ENCODE measurements at regions not wholly inside any gene's neighbourhood (a gene's known extent, or its start where the extent isn't known, plus 50 kb on each side); places are given as distances from the start of the nearest gene placed in this dataset.
"Not testable (repeated sequence)": the region's sequence is repeated elsewhere in the genome, so short reads cannot be mapped to it uniquely, and the experiment has no call there.

DNA sequence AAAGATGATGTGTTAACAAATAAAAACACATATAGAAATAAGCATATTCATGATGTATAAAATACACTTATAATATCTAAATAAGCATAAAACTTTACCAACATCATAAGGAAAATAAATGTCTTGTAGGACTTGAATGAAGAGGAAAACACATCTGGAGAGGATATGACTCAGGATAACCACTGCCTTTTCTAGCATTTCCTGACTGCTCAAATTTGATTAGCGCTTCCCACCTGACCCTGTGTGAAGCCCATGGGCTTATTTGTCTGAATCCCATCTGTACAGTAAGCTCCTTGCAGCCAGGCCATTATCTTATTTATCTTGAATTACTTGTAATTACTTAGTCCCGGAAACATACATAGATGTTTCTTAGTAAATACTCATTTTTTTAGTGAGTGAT is 608.6 kb downstream of the COL12A1 start:
- no peak for DNase-seq (ENCODE audit: low spot score)

DNA sequence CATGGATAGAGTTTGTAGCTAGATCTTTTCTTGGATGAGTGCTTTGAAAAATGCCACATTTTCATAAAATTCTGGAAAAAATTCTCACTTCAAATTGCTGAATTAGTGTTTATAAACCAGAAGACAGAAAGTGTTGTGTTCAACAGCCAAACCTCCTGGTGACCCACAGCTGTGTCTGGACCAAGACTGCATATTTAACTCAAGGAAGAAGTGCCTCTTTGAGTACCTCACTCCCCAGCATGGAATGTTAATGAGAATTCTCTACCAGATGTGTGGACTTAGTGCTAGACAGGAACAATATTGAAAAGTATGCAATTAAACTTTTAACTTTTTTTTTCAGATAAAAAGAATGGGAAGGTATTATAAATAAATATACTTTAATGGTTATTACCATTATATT is 609.3 kb downstream of the COL12A1 start:
- POLR2A ChIA-PET (ENCODE audit: low non-redundant PET), result no interaction called here
- CTCF ChIA-PET, result no interaction called here
- TF ChIP-seq, protein P1, sequence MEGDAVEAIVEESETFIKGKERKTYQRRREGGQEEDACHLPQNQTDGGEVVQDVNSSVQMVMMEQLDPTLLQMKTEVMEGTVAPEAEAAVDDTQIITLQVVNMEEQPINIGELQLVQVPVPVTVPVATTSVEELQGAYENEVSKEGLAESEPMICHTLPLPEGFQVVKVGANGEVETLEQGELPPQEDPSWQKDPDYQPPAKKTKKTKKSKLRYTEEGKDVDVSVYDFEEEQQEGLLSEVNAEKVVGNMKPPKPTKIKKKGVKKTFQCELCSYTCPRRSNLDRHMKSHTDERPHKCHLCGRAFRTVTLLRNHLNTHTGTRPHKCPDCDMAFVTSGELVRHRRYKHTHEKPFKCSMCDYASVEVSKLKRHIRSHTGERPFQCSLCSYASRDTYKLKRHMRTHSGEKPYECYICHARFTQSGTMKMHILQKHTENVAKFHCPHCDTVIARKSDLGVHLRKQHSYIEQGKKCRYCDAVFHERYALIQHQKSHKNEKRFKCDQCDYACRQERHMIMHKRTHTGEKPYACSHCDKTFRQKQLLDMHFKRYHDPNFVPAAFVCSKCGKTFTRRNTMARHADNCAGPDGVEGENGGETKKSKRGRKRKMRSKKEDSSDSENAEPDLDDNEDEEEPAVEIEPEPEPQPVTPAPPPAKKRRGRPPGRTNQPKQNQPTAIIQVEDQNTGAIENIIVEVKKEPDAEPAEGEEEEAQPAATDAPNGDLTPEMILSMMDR (conservative IDR thresholded peaks at IDR 0.05; ENCODE audit: low read depth), result no peak
- DNase-seq (ENCODE audit: low spot score), result no peak
- no peak overlapping the region for H3K27ac ChIP-seq

More for the DNA sequence above, 608.6 kb downstream of the COL12A1 start:
- TF ChIP-seq, protein P1 (conservative IDR thresholded peaks at IDR 0.05; ENCODE audit: low read depth), result no peak
- CTCF ChIA-PET, result no interaction called here
- POLR2A ChIA-PET (ENCODE audit: low non-redundant PET), result no interaction called here
- no peak overlapping the region for H3K27ac ChIP-seq

DNA sequence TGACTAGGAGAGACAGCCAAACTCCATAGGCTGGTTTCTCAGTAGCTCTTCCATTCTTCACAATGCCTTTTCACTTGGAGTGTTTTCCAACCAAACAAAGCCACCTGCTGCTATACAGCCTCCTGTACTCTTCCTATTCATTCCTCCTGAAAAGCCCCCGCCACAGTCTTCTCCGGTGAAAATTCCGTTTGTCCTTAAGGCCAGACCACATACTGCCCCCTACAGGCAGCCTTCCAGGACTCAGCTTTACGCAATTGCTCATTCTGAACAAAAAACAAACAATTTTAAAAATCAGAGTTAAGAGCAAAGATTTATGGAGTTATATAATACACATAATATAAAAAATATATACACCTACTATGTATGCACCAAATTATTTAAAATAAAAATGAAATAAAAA is 611.5 kb downstream of the COL12A1 start:
- POLR2A ChIA-PET (ENCODE audit: low non-redundant PET); H3K27ac ChIP-seq; DNase-seq (ENCODE audit: low spot score); CTCF ChIA-PET: not testable (repeated sequence)

DNA sequence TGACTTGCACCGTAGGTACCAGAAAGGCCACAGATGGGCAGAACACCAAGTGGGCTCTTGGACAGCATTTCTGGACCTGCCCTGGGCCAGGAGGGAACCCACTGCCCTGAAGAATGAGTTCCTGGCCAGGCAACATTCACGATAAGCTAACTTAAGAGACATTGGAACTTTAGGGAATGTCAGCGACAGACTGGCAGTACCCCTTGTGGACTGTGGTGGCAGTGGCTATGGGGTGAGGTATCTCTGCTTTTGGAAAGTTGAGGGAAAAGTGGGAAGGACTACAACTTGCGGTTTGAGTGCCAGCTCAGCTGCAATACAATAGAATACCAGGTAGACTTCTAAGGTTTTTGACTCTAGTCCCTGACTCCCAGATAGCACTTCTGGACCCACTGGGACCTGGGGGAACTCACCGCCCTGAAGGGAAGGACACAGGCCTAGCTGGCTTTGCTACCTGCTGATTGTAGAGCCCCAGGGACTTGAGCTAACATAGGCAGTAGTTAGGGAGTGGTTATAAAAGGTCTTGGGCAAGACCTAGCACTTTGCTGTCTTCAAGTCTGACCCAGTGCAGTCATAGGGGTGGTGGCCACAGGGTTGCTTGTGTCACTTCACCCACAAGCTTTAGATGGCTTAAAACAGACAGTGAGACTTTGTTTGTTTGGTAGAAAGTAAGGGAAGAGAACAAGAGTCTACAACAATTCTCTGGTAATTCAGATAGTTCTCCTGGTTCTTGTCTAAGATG is 617.6 kb downstream of the COL12A1 start:
- ChIA-PET POLR2A (ENCODE audit: low non-redundant PET) (no interaction called here), CTCF (no interaction called here)
- H3K27ac ChIP-seq, result no peak overlapping the region
- no peak for DNase-seq (ENCODE audit: low spot score)
- TF ChIP-seq, protein P1 (conservative IDR thresholded peaks at IDR 0.05; ENCODE audit: low read depth), result no peak

GRCh38 chr6:74587386-74587785 is 618.5 kb downstream of the COL12A1 start:
- TF ChIP-seq, protein P1 (conservative IDR thresholded peaks at IDR 0.05; ENCODE audit: low read depth), result no peak
- no peak for DNase-seq (ENCODE audit: low spot score)
- no peak overlapping the region for H3K27ac ChIP-seq
- ChIA-PET POLR2A (ENCODE audit: low non-redundant PET) (no interaction called here), CTCF (interaction anchor here (0.6 kb wide), 1 partner anchor 15 kb away, joined by 3 read pairs; no protein-coding TSS in a partner anchor)

- ChIA-PET CTCF (no interaction called here), POLR2A (ENCODE audit: low non-redundant PET) (no interaction called here)
- TF ChIP-seq, protein P1 (conservative IDR thresholded peaks at IDR 0.05; ENCODE audit: low read depth), result no peak
Measured at GRCh38 chr6:74585753-74586152, 620.1 kb downstream of the COL12A1 start.

DNA sequence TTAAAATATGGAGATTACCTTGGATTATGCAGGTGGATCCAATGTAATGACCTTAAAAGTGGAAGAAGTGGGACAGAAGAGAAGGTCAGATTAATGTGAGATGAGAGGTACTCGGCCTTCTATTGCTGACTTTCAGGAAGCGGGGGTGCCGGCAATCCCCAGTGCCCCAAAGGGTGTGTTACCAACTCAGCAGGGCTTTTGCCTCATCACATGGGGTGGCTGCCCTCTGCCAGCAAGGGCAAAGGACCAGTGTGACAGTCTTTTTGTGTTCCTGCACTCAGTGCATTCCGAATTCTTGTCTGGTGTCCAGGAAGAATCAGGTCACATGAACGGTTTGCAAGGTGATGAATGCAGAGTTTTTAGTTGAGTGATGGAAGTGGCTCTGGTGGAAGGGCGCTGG is 624.2 kb downstream of the COL12A1 start:
- no peak for DNase-seq (ENCODE audit: low spot score)
- TF ChIP-seq, protein P1 (conservative IDR thresholded peaks at IDR 0.05; ENCODE audit: low read depth), result no peak
- CTCF ChIA-PET, result no interaction called here
- no peak overlapping the region for H3K27ac ChIP-seq
- POLR2A ChIA-PET (ENCODE audit: low non-redundant PET), result no interaction called here

More at GRCh38 chr6:74585753-74586152, 620.1 kb downstream of the COL12A1 start:
- DNase-seq (ENCODE audit: low spot score), result no peak
- no peak overlapping the region for H3K27ac ChIP-seq
